ENCODE measurements at regions not wholly inside any gene's neighbourhood (a gene's known extent, or its start where the extent isn't known, plus 50 kb on each side); places are given as distances from the start of the nearest gene placed in this dataset.

DNA sequence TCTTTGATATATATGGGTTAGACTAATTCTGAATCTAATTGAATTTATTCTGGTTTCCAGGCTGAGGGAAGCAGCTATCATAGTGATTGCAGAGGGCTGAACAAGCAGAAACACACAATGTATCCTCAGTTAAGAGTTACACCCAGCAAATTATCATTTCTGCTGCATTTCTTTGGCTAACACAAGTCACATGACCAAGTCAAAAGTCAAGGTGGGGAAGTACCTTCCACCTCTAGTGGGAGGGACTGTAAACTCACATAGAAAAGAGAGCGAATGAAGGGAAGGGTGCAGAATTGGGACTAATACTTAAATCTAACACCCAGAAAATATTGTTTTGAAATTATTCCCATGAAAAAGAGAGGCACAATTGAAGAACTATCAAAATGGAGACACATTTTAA lies 719.7 kb upstream of the MMS22L start:
- no peak overlapping the region for H3K4me3 ChIP-seq (ENCODE audit: control insufficient read depth, low read depth, low read length)
- TF ChIP-seq, protein P1, sequence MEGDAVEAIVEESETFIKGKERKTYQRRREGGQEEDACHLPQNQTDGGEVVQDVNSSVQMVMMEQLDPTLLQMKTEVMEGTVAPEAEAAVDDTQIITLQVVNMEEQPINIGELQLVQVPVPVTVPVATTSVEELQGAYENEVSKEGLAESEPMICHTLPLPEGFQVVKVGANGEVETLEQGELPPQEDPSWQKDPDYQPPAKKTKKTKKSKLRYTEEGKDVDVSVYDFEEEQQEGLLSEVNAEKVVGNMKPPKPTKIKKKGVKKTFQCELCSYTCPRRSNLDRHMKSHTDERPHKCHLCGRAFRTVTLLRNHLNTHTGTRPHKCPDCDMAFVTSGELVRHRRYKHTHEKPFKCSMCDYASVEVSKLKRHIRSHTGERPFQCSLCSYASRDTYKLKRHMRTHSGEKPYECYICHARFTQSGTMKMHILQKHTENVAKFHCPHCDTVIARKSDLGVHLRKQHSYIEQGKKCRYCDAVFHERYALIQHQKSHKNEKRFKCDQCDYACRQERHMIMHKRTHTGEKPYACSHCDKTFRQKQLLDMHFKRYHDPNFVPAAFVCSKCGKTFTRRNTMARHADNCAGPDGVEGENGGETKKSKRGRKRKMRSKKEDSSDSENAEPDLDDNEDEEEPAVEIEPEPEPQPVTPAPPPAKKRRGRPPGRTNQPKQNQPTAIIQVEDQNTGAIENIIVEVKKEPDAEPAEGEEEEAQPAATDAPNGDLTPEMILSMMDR (IDR thresholded peaks at IDR 0.05; ENCODE audit: control insufficient read depth, insufficient read depth, low read depth, low read length, missing control alignments): no peak
- no peak for DNase-seq (ENCODE audit: low read depth)

DNA sequence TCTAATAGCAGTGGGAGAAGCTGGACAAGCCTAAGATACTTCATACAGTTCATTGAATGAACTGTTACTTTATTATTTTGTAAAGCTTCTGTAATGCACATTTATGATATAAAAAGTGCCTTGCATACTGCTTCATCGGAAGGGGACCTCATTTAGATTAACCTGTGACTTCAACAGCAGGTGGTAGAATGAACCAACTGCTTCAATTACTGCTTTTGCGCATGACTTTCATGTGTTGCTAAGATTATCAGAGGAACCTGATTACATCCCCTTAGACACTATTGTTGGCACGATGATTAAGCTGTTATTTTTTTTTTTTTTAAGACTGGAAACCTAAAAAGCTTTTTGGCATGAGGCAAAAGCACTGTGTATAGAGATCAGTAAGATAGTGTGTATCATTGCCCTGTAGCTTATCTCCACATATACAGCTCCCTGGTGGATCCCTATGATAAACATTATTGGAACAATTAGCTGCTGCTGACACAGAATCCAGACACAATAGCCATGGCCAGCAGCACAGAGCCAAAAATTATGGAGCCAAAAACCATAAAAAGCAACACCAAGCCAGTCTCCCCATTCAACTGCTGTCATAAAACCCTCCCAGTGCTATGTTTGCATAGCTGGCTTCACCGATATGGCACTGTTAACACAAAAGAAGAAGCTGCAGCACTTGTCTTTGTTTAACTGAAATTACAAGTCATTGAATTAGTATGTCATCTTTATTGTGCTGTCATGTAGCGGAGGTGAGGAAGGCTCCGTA lies 731.6 kb upstream of the MMS22L start:
- TF ChIP-seq, protein P1 (IDR thresholded peaks at IDR 0.05; ENCODE audit: control insufficient read depth, insufficient read depth, low read depth, low read length, missing control alignments): no peak
- no peak for DNase-seq (ENCODE audit: low read depth)

DNA sequence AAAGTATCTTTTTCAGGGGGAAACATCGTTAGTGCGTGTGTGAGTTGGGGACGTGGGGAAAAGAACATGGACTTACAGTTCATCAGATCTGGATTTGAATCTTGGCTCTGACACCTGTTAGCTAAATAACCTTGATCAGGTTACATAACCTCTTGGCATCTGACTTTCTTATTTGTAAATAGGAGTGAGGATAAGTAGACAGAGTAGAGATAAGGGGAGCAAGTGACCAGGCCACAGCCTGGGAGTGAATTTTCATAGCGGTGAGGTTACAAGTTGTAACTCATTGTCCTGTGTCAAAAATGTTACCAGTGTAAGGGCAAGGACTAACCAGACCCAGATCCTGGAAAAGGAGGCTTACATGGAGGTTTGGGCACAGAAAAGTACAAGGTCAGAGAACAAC lies 733.5 kb upstream of the MMS22L start:
- no peak overlapping the region for H3K4me3 ChIP-seq (ENCODE audit: control insufficient read depth, low read depth, low read length)
- TF ChIP-seq, protein P1 (IDR thresholded peaks at IDR 0.05; ENCODE audit: control insufficient read depth, insufficient read depth, low read depth, low read length, missing control alignments): no peak
- DNase-seq (ENCODE audit: low read depth): no peak

More for the DNA sequence above, 731.6 kb upstream of the MMS22L start:
- H3K4me3 ChIP-seq (ENCODE audit: control insufficient read depth, low read depth, low read length): no peak overlapping the region

DNA sequence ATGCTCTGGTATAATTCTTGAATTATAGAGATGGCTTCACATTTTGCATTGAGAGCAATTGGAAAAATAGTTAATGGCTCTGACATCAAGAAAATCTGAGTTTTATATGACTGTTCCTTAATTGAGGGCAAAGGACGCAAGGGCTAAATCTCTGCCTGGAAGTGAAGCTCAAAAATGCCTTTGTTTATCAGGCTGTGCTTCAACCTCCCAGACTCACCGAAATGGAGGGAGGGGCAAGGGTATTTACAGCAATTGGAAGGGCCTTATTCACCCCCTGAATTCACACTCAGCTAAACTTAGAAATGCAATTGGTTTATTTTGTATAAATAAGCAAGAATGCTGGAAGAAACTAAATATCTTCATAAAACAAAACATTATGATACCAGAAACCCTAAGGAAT lies 737.2 kb upstream of the MMS22L start:
- TF ChIP-seq, protein P1 (IDR thresholded peaks at IDR 0.05; ENCODE audit: control insufficient read depth, insufficient read depth, low read depth, low read length, missing control alignments): no peak
- DNase-seq (ENCODE audit: low read depth): no peak
- no peak overlapping the region for H3K4me3 ChIP-seq (ENCODE audit: control insufficient read depth, low read depth, low read length)

DNA sequence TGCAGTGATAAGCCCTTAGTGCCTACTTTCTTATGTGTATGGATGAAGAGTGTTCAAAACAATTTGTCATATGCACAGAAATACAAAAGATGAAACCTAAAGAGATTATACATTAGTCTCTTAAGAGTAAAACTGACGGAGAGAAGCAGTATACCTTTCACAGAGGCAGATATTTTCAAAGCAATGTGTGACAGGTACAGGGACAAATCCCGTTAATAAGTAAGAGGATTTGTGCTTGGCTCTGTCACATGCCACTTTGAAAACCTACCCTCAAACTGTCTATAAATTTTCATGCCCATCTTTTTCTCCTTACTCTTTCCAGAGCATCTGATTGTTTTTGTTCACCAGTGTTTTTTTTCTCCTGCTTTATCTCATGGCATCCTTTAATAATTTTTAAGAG lies 741.3 kb upstream of the MMS22L start:
- H3K4me3 ChIP-seq (ENCODE audit: control insufficient read depth, low read depth, low read length): no peak overlapping the region
- TF ChIP-seq, protein P1 (IDR thresholded peaks at IDR 0.05; ENCODE audit: control insufficient read depth, insufficient read depth, low read depth, low read length, missing control alignments): no peak
- no peak for DNase-seq (ENCODE audit: low read depth)

DNA sequence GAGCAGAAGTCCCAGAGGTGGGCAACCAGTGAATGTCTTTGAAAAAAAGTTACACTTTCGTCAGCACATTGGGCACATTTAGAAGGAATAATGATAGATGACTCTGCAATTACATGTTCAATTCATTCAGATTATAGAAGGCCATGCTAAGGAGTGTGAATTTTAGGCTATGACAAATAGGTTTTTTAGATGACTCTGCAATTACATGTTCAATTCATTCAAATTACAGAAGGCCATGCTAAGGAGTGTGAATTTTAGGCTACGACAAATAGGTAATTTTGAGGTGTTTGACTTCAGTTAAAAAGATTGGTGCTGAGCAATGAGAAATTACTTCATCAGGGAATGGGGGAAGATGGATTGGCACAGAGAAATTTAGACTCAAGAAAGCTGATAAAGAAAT lies 744.9 kb upstream of the MMS22L start:
- no peak overlapping the region for H3K4me3 ChIP-seq (ENCODE audit: control insufficient read depth, low read depth, low read length)
- no peak for DNase-seq (ENCODE audit: low read depth)
- TF ChIP-seq, protein P1 (IDR thresholded peaks at IDR 0.05; ENCODE audit: control insufficient read depth, insufficient read depth, low read depth, low read length, missing control alignments): no peak
